ENCODE measurements at regions not wholly inside any gene's neighbourhood (a gene's known extent, or its start where the extent isn't known, plus 50 kb on each side); places are given as distances from the start of the nearest gene placed in this dataset.
A peak's percentile ranks its signal among the peaks of the same experiment; 100 is the strongest.

- Histone ChIP-seq H3K4me1 (peaks cover 0 to 6% (median 0%) of the 10 kb centered on the region in 6 donors), H3K27me3 (replicated peaks in 1 of 7) (peaks cover 0 to 6% (median 0%) of the 10 kb centered on the region in 7 donors), H3K9me3 (peaks cover 0 to 1% (median 0%) of the 10 kb centered on the region in 8 donors), H3K4me3 (no peak overlapping the region), H3K27ac (no peak overlapping the region), H3K36me3 (no peaks in the 10 kb centered on the region)
- intact Hi-C loops (cut with DNase I; ENCODE audit: low total_unique reads): no loop called here
- WGBS, 5 donors: 37 to 70% (median 49%) methylated on average over 2 of the region's 2 CpGs
- no peak for TF ChIP-seq POLR2A (IDR thresholded peaks at IDR 0.05)
- TF ChIP-seq CTCF (IDR thresholded peaks at IDR 0.05 in 8 of 11, conservative IDR thresholded peaks at IDR 0.05 in 3 of 11): no peak
- no peak for TF ChIP-seq POLR2AphosphoS5 (IDR thresholded peaks at IDR 0.05)
- DNase-seq: no peak
These were observed 420.7 kb upstream of the USP24 start for GRCh38 chr1:55635856-55636255.

DNA sequence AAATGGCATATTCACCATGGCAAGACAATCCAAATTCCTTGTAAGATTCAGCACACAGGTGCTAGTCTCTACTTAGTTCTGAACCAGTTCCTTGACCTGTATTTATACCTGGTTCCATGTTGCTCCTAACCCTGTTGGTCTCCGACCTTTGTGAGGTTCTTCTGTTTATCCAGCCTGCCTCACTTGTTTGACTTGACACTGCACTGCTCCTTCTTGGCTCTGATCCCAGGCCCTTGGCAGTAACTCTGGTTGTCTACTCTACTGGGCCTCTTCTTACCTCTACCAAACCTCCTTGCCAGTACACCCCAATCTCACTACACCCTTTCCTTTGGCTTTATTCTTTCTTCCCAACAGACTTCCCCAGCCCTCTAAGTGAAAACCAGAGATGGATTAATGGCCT is 419.4 kb upstream of the USP24 start:
- H3K27ac ChIP-seq: no peak overlapping the region
- peaks cover 0 to 7% (median 0%) of the 10 kb centered on the region in 8 donors for H3K9me3 ChIP-seq
- peaks cover 0 to 6% (median 0%) of the 10 kb centered on the region in 6 donors for H3K4me1 ChIP-seq
- no peak overlapping the region for H3K4me3 ChIP-seq
- intact Hi-C loops (cut with DNase I; ENCODE audit: low total_unique reads): no loop called here
- WGBS, 5 donors: 64 to 96% (median 85%) methylated on average over 1 of the region's 1 CpG
- peaks cover 0 to 6% (median 0%) of the 10 kb centered on the region in 7 donors for H3K27me3 ChIP-seq (replicated peaks in 1 of 7)
- TF ChIP-seq CTCF (IDR thresholded peaks at IDR 0.05 in 8 of 11, conservative IDR thresholded peaks at IDR 0.05 in 3 of 11) (no peak), POLR2A (IDR thresholded peaks at IDR 0.05) (no peak)
- H3K36me3 ChIP-seq: no peaks in the 10 kb centered on the region
- no peak for DNase-seq

DNA sequence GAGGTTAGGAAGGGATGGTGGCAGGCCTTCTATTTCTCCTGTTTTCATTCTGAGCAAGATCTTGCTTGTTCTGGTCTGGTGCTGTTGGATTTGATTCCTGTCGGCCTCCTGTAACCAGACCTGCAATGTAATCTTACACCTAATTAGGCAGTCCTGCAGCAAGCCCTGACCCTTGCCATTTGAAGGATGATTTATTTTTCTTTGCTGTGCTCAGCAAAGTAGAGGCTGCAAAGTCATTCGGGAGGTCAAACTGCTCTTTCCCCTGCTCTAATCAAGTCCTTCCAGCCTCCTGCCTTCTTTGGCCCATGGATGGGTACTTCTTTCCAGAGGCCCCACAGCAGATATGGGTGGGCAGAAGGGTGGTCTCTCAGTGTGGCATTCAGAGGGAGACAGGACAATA is 417.7 kb upstream of the USP24 start:
- Histone ChIP-seq H3K27me3 (replicated peaks in 1 of 7) (peaks cover 0 to 6% (median 0%) of the 10 kb centered on the region in 7 donors), H3K4me1 (peaks cover 0 to 6% (median 0%) of the 10 kb centered on the region in 6 donors), H3K9me3 (peaks cover 0 to 7% (median 0%) of the 10 kb centered on the region in 8 donors), H3K4me3 (no peak overlapping the region), H3K36me3 (no peaks in the 10 kb centered on the region), H3K27ac (peak overlapping the region in 2 of 8 donors; percentile 8 to 22)
- TF ChIP-seq CTCF (IDR thresholded peaks at IDR 0.05 in 8 of 11, conservative IDR thresholded peaks at IDR 0.05 in 3 of 11) (no peak), POLR2AphosphoS5 (IDR thresholded peaks at IDR 0.05) (no peak), POLR2A (IDR thresholded peaks at IDR 0.05) (no peak)
- DNase-seq: no peak
- intact Hi-C loops (cut with DNase I; ENCODE audit: low total_unique reads): no loop called here
- 65 to 78% (median 73%) methylated on average over 2 of the region's 2 CpGs for WGBS, 5 donors

DNA sequence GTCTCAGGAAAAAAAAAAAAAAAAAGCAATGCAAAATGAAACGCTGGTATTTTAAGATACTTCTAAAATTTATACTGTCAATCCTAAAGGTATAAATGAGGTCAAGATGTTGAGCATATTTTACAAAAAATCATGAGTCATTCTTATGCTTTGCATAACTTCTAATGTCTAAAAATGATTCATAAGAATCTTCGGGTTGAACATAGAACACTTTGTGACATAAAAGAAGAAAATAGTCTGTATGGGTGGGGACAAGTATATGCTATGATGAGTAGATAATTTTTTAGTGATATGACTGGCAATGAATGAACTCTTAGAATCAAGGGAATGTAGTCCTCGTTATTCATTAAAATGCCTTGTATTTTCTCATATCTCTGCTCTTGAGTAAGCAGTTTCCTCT is 416.9 kb upstream of the USP24 start:
- intact Hi-C loops (cut with DNase I; ENCODE audit: low total_unique reads): no loop called here
- WGBS, 5 donors: 12 to 24% (median 15%) methylated on average over 3 of the region's 3 CpGs
- Histone ChIP-seq H3K4me1 (peaks cover 0 to 6% (median 0%) of the 10 kb centered on the region in 6 donors), H3K36me3 (no peaks in the 10 kb centered on the region), H3K27ac (peak overlapping the region in 1 of 8 donors; percentile 22), H3K9me3 (peaks cover 0 to 7% (median 0%) of the 10 kb centered on the region in 8 donors), H3K27me3 (replicated peaks in 1 of 7) (peaks cover 0 to 6% (median 0%) of the 10 kb centered on the region in 7 donors), H3K4me3 (no peak overlapping the region)
- no peak for DNase-seq
- TF ChIP-seq POLR2AphosphoS5 (IDR thresholded peaks at IDR 0.05) (no peak), POLR2A (IDR thresholded peaks at IDR 0.05) (no peak), CTCF (IDR thresholded peaks at IDR 0.05 in 8 of 11, conservative IDR thresholded peaks at IDR 0.05 in 3 of 11) (no peak)
